B cell (primary cell): ENCODE measurements at regions not wholly inside any gene's neighbourhood (a gene's known extent, or its start where the extent isn't known, plus 50 kb on each side); places are given as distances from the start of the nearest gene placed in this dataset.

Experiments used
- ATAC-seq: fragments of 200-7000 bp; cut with Tn5 transposase; one replicate; pipeline ENCODE4 v1.10.0; 2021; ENCODE audit warnings: low read depth, mild to moderate bottlenecking, moderate number of reproducible peaks, moderate library complexity
- CTCF ChIA-PET: fragments of 350-600 bp; sonication (Branson Sonifier 250); formaldehyde crosslinking; loops from one replicate; lab custom pipeline; 2021; ENCODE audit warnings: antibody characterized with exemption, inconsistent platforms; lab: Charles Lee
- POLR2A ChIA-PET: fragments of 350-600 bp; sonication (Branson Sonifier 250); formaldehyde crosslinking; loops from one replicate; lab custom pipeline; 2021; ENCODE audit warnings: antibody characterized with exemption; lab: Charles Lee
- DNase-seq: peaks from one replicate; pipeline ENCODE4 v3.0.0; 2013
- H2AFZ ChIP-seq: 2 replicates; pipeline ENCODE4 v1.6.1; 2012; ENCODE audit warnings: mild to moderate bottlenecking, low read depth, low read length; ENCODE audit not compliant: insufficient read depth, poor library complexity, severe bottlenecking
- H3K27ac ChIP-seq, 2 donors: 1 replicate in 1 of 2; 2 replicates in 1 of 2; pipeline ENCODE4 v1.5.1; 2012 to 2013; ENCODE audit warnings: low read length in 2 of 2, mild to moderate bottlenecking in 2 of 2, moderate library complexity in 1 of 2
- H3K27me3 ChIP-seq, 4 experiments: fragments of 200-600 bp in 1 of 4; sonication (generic) in 1 of 4; replicated peaks in 1 of 4; 1 replicate in 2 of 4; 2 replicates in 2 of 4; pipeline versions ENCODE4 v1.6.1 to v1.7.0; 2013 to 2016; ENCODE audit warnings: low read length in 3 of 4, mild to moderate bottlenecking in 2 of 4, mixed read lengths in 1 of 4, moderate library complexity in 1 of 4; ENCODE audit not compliant: insufficient read depth in 4 of 4, control insufficient read depth in 3 of 4; ENCODE audit errors: control extremely low read depth in 1 of 4
- H3K36me3 ChIP-seq, 2 experiments: replicated peaks in 1 of 2; 1 replicate in 1 of 2; 2 replicates in 1 of 2; pipeline versions ENCODE4 v1.6.1 to v1.7.1; 2013; ENCODE audit warnings: low read length in 1 of 2; ENCODE audit not compliant: insufficient read depth in 2 of 2, control insufficient read depth in 1 of 2; ENCODE audit errors: control extremely low read depth in 1 of 2, extremely low read depth in 1 of 2
- H3K4me1 ChIP-seq, 2 donors: fragments of 200-600 bp in 1 of 2; sonication (generic) in 1 of 2; 1 replicate in 1 of 2; 2 replicates in 1 of 2; pipeline versions ENCODE4 v1.5.1 to v1.6.1; 2013 to 2017; ENCODE audit warnings: low read length in 2 of 2; ENCODE audit not compliant: control insufficient read depth in 2 of 2, insufficient read depth in 2 of 2
- H3K4me2 ChIP-seq: replicated peaks from 2 replicates; pipeline ENCODE3; 2012; ENCODE audit warnings: mild to moderate bottlenecking, low read depth, low read length; ENCODE audit not compliant: poor library complexity, severe bottlenecking
- H3K4me3 ChIP-seq, 5 experiments: fragments of 200-600 bp in 1 of 5; sonication (generic) in 1 of 5; 1 replicate in 3 of 5; 2 replicates in 2 of 5; pipeline versions ENCODE4 v1.5.1 to v1.7.0; 2011 to 2016; ENCODE audit warnings: low read length in 4 of 5, mild to moderate bottlenecking in 4 of 5, low read depth in 2 of 5, control low read depth in 1 of 5, moderate library complexity in 1 of 5; ENCODE audit not compliant: insufficient read depth in 1 of 5; ENCODE audit errors: control extremely low read depth in 1 of 5, extremely low read depth in 1 of 5
- H3K79me2 ChIP-seq: fragments of 200-600 bp; sonication (generic); one replicate; pipeline ENCODE4 v1.6.0; 2016; ENCODE audit warnings: low read length; ENCODE audit not compliant: control insufficient read depth, insufficient read depth
- H3K9ac ChIP-seq: fragments of 200-600 bp; sonication (generic); 2 replicates; pipeline ENCODE4 v1.6.1; 2017; ENCODE audit warnings: mild to moderate bottlenecking, low read length, moderate library complexity
- H3K9me3 ChIP-seq, 3 donors: one replicate each; pipeline versions ENCODE4 v1.6.1 to v1.7.1; 2013; ENCODE audit warnings: low read length in 2 of 3; ENCODE audit not compliant: control insufficient read depth in 2 of 3, insufficient read depth in 1 of 3; ENCODE audit errors: control extremely low read depth in 1 of 3
- H4K20me1 ChIP-seq: 2 replicates; pipeline ENCODE4 v1.6.0; 2012; ENCODE audit warnings: mild to moderate bottlenecking, low read length; ENCODE audit not compliant: insufficient read depth, control insufficient read depth, poor library complexity, severe bottlenecking
- H3K27ac Mint-ChIP-seq: one replicate; pipeline ENCODE4 v1.8.0; 2021; ENCODE audit warnings: mixed read lengths
- H3K27me3 Mint-ChIP-seq: one replicate; pipeline ENCODE4 v1.8.0; 2021; ENCODE audit warnings: mixed read lengths
- H3K4me1 Mint-ChIP-seq: one replicate; pipeline ENCODE4 v1.8.0; 2021; ENCODE audit warnings: mixed read lengths
- H3K4me3 Mint-ChIP-seq: one replicate; pipeline ENCODE4 v1.8.0; 2021; ENCODE audit warnings: mixed read lengths
- H3K9me3 Mint-ChIP-seq: one replicate; pipeline ENCODE4 v1.8.0; 2022; ENCODE audit warnings: mixed read lengths; ENCODE audit not compliant: insufficient read depth
- CTCF ChIP-seq: fragments of 200-600 bp; IDR thresholded peaks from one replicate; pipeline ENCODE4 v1.8.0; 2022; ENCODE audit warnings: antibody characterized with exemption, mild to moderate bottlenecking
- EZH2 ChIP-seq: IDR thresholded peaks from 2 replicates; pipeline ENCODE4 v1.6.1; 2012; ENCODE audit warnings: borderline replicate concordance, low read depth, mild to moderate bottlenecking, moderate library complexity, low read length; ENCODE audit not compliant: insufficient read depth, poor library complexity, severe bottlenecking
- WGBS: methylation state at CpG from one replicate; pipeline ENCODE4 v1.1.5; 2013; ENCODE audit warnings: missing lambda C conversion rate; ENCODE audit not compliant: insufficient coverage; 5-methylcytosine and 5-hydroxymethylcytosine counted together
- intact Hi-C: fragments of 100-400 bp; cut with micrococcal nuclease; formaldehyde crosslinking; loops from one replicate; pipeline ENCODE4 v1.10.0; 2022

- DNase-seq (no peak), ATAC-seq (no peak)
- no peak overlapping the region for H3K27ac ChIP-seq
- no peaks in the 10 kb centered on the region for H3K9me3 Mint-ChIP-seq
- H3K4me1 Mint-ChIP-seq, result no peaks in the 10 kb centered on the region
- no peaks in the 10 kb centered on the region for H4K20me1 ChIP-seq
- H3K4me1 ChIP-seq, result no peaks in the 10 kb centered on the region
- H3K4me2 ChIP-seq, result no peak overlapping the region
- ChIA-PET CTCF (no interaction called here), POLR2A (no interaction called here)
- no peak overlapping the region for H2AFZ ChIP-seq
- H3K9me3 ChIP-seq, result no peaks in the 10 kb centered on the region
- H3K4me3 Mint-ChIP-seq, result no peak overlapping the region
- H3K27ac Mint-ChIP-seq, result no peak overlapping the region
- no peak for TF ChIP-seq EZH2
- TF ChIP-seq CTCF, result no peak
- no peak overlapping the region for H3K9ac ChIP-seq
- 77% methylated on average over 3 of the region's 5 CpGs for WGBS
- intact Hi-C loops, result no loop called here
- H3K27me3 Mint-ChIP-seq, result peaks cover 21% of the 10 kb centered on the region
- H3K79me2 ChIP-seq, result no peaks in the 10 kb centered on the region
- H3K36me3 ChIP-seq, result no peaks in the 10 kb centered on the region
- H3K4me3 ChIP-seq, result no peak overlapping the region
- peaks cover 0 to 20% (median 0%) of the 10 kb centered on the region in 4 experiments for H3K27me3 ChIP-seq
Observed at GRCh38 chr7:108627476-108628051, 57.9 kb downstream of the DNAJB9 start.

GRCh38 chr7:108628678-108629077, 59.0 kb downstream of the DNAJB9 start:
- H3K27me3 ChIP-seq, result peaks cover 0 to 17% (median 0%) of the 10 kb centered on the region in 4 experiments
- no peak overlapping the region for H3K27ac Mint-ChIP-seq
- no peak overlapping the region for H3K4me2 ChIP-seq
- H3K4me3 ChIP-seq, result no peak overlapping the region
- no peaks in the 10 kb centered on the region for H3K4me1 Mint-ChIP-seq
- no peak overlapping the region for H2AFZ ChIP-seq
- H3K27me3 Mint-ChIP-seq, result peaks cover 17% of the 10 kb centered on the region
- no peaks in the 10 kb centered on the region for H3K36me3 ChIP-seq
- ATAC-seq (no peak), DNase-seq (no peak)
- intact Hi-C loops, result no loop called here
- ChIA-PET POLR2A (no interaction called here), CTCF (no interaction called here)
- H4K20me1 ChIP-seq, result no peaks in the 10 kb centered on the region
- H3K4me1 ChIP-seq, result no peaks in the 10 kb centered on the region
- 86% methylated on average over 2 of the region's 3 CpGs for WGBS
- H3K9ac ChIP-seq, result no peak overlapping the region
- H3K9me3 Mint-ChIP-seq, result no peaks in the 10 kb centered on the region
- no peak overlapping the region for H3K27ac ChIP-seq
- no peaks in the 10 kb centered on the region for H3K79me2 ChIP-seq
- no peak for TF ChIP-seq CTCF
- TF ChIP-seq EZH2, result no peak
- no peak overlapping the region for H3K4me3 Mint-ChIP-seq
- no peaks in the 10 kb centered on the region for H3K9me3 ChIP-seq
